T-helper 17 cell (primary cell): ENCODE measurements at regions not wholly inside any gene's neighbourhood (a gene's known extent, or its start where the extent isn't known, plus 50 kb on each side); places are given as distances from the start of the nearest gene placed in this dataset.

Experiments used
- ATAC-seq: fragments of 150-1000 bp; cut with Tn5 transposase; 2 replicates; pipeline ENCODE4 v1.10.0; 2021; ENCODE audit warnings: mild to moderate bottlenecking, moderate library complexity
- DNase-seq, 3 donors: peaks; one replicate each; pipeline versions ENCODE4 v3.0.0 to v3.0.0-alpha.2; 2020 to 2021
- H3K9me3 ChIP-seq: one replicate; pipeline ENCODE4 v1.7.0; 2013; ENCODE audit warnings: low read length, mild to moderate bottlenecking; ENCODE audit not compliant: control insufficient read depth, poor library complexity, severe bottlenecking
- H3K27ac Mint-ChIP-seq: one replicate; pipeline ENCODE4 v1.8.0; 2022; ENCODE audit warnings: mild to moderate bottlenecking, moderate library complexity, mixed read lengths
- H3K27me3 Mint-ChIP-seq: one replicate; pipeline ENCODE4 v1.8.0; 2022; ENCODE audit warnings: mixed read lengths
- H3K36me3 Mint-ChIP-seq: one replicate; pipeline ENCODE4 v1.8.0; 2022; ENCODE audit warnings: low read depth, mixed read lengths
- H3K4me1 Mint-ChIP-seq: one replicate; pipeline ENCODE4 v1.8.0; 2022; ENCODE audit warnings: mild to moderate bottlenecking, mixed read lengths
- H3K4me3 Mint-ChIP-seq: one replicate; pipeline ENCODE4 v1.8.0; 2022; ENCODE audit warnings: mild to moderate bottlenecking, moderate library complexity, mixed read lengths

DNA sequence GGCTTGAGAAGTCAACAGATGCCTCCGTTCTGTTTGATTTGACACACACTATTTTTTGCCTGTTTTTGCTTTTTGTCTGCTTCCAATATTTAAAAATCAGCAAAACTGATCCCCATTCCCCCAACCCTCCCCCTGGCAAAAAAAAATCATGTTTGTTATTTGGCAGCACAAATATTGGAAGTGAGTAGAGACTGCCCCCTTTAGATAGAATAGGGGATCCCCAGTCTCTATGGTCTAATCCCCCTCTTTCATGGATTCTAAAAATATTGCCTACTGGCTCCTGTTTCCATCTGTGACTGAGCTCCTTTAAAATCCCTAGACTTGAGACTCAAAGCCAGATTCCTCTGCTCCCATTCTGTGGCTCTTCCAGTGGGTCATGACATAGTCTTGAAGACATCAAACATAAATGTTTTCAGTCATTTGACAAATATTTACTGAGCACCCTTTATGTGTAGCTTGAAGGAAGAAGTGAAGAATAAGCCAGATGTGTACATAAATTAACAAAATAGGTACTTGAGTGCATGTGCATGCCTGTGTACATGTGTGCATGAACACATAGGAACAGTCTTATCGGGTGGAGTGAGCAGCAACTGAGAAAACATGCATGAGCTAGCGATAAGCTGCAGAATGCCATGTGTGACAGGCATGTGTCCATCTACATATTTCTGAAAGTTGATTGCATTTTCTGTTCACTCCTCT is 101.2 kb downstream of the SALL1 start:
- DNase-seq (no peak), ATAC-seq (no peak)
- H3K27ac Mint-ChIP-seq: no peak overlapping the region
- peaks cover 15% of the 10 kb centered on the region for H3K27me3 Mint-ChIP-seq
- H3K9me3 ChIP-seq: no peaks in the 10 kb centered on the region
- H3K4me1 Mint-ChIP-seq: peaks cover 2% of the 10 kb centered on the region
- no peak overlapping the region for H3K4me3 Mint-ChIP-seq
- H3K36me3 Mint-ChIP-seq: peaks cover 2% of the 10 kb centered on the region

DNA sequence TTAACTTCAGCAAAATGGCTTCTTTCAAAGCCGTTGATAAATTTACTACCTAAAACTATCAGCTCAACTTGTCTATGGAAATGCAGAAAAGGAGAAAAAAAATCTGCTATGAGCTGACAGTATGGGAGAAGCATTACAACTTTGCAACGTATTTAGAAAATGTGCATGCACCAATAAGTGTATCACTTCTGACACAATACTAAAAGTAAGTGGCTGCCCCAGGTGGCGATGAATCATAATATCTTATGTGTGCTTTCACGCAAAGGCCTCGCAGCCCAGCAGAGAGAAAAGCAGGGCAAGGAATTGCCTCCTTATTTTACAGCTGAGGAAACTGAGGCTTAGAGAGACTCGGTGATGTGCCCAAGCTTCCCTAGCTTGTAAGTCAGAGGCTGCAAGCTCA is 101.8 kb downstream of the SALL1 start:
- no peaks in the 10 kb centered on the region for H3K9me3 ChIP-seq
- no peak for ATAC-seq
- H3K27me3 Mint-ChIP-seq: peaks cover 19% of the 10 kb centered on the region
- H3K27ac Mint-ChIP-seq: no peak overlapping the region
- peaks cover 2% of the 10 kb centered on the region for H3K4me1 Mint-ChIP-seq
- H3K4me3 Mint-ChIP-seq: no peak overlapping the region
- H3K36me3 Mint-ChIP-seq: peaks cover 2% of the 10 kb centered on the region
- DNase-seq: no peak

DNA sequence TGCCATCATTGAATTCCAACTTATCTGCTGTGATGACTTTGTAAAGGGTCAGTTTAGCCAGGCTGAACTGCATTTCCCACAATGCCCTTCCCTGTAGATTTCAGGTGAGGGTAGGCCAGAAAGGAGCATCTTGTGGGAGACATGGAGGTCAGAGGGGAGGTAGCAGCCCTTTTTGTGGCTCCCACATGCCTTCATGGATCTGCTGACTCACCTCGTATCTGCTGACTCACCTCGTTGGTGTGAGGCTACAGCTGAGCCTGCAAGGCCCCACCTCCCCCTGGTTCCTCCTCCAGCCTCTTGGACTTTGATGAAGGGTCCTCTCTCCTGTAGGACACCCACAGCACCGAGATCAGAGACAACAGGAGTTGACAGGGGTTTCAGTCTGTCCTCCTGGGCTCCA is 102.5 kb downstream of the SALL1 start:
- ATAC-seq: no peak
- Mint-ChIP-seq H3K36me3 (no peaks in the 10 kb centered on the region), H3K4me3 (no peak overlapping the region), H3K27ac (no peak overlapping the region), H3K4me1 (peaks cover 2% of the 10 kb centered on the region), H3K27me3 (peaks cover 25% of the 10 kb centered on the region)
- H3K9me3 ChIP-seq: no peaks in the 10 kb centered on the region
- no peak for DNase-seq

DNA sequence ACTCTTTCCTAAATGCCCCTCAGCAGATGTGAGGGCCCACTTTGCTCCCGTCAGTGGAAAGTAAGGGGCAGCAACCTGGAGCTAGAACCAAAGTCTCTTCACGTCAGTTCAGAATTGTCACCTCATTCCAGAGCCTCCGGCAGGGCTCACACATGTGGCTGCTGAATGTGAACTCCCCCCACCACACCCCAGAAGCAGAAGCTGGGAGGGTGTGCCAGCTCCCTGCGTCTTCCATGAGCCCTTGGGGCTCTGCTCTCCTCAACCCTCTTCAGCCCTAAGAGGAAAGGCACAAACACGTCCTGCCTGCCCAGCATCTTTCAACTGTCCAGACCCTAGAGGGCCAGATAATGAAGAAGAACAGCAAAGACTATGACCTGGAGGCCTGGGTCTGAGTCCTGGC is 105.3 kb downstream of the SALL1 start:
- peaks cover 35% of the 10 kb centered on the region for H3K27me3 Mint-ChIP-seq
- no peak for ATAC-seq
- DNase-seq: no peak
- H3K27ac Mint-ChIP-seq: no peak overlapping the region
- H3K36me3 Mint-ChIP-seq: no peaks in the 10 kb centered on the region
- no peaks in the 10 kb centered on the region for H3K9me3 ChIP-seq
- no peak overlapping the region for H3K4me3 Mint-ChIP-seq
- peaks cover 2% of the 10 kb centered on the region for H3K4me1 Mint-ChIP-seq

DNA sequence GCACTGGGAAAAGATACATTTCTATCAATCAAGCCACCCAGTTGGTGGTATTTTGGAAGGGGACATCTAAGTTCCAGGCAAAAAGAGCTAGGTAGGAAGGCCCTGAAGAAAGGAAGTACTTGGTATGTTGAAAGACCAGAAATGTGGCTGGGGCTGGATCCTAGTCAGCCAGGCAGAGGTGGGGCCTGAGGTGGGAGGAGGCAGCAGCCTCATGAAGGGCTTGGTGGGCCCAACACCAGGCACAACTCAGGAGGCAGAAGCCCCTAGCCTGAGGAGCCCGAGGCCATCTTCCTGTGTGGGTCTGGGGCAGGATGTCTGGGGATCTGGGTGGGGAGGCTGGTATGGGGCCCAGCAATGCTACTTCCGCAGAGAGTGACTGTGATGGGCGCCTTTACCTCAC is 105.9 kb downstream of the SALL1 start:
- H3K4me1 Mint-ChIP-seq: peaks cover 2% of the 10 kb centered on the region
- H3K27ac Mint-ChIP-seq: no peak overlapping the region
- DNase-seq (no peak), ATAC-seq (no peak)
- no peaks in the 10 kb centered on the region for H3K9me3 ChIP-seq
- H3K4me3 Mint-ChIP-seq: no peak overlapping the region
- no peaks in the 10 kb centered on the region for H3K36me3 Mint-ChIP-seq
- peaks cover 37% of the 10 kb centered on the region for H3K27me3 Mint-ChIP-seq

DNA sequence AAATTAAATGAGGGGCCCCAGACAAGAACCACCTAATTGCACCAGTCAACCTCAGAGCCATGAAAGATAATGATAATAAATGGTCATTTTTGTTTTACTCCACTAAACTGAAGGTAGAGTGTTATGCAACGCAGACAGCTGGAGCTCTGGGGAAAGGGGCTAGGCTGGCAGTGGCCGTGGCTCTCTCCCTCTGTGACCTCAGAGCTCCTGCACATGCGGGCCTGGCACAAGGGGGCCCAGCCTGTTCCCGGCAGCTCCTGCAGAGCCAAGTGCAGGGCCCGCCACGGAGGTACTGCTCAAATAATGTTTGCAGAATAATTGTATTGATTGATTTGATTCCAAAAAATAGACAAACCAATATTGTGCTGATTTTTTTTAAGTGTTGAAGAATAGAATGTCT is 109.5 kb downstream of the SALL1 start:
- H3K4me1 Mint-ChIP-seq: no peaks in the 10 kb centered on the region
- H3K9me3 ChIP-seq: no peaks in the 10 kb centered on the region
- ATAC-seq (no peak), DNase-seq (no peak)
- no peaks in the 10 kb centered on the region for H3K36me3 Mint-ChIP-seq
- H3K27me3 Mint-ChIP-seq: peaks cover 46% of the 10 kb centered on the region
- H3K4me3 Mint-ChIP-seq: no peak overlapping the region
- H3K27ac Mint-ChIP-seq: no peak overlapping the region

DNA sequence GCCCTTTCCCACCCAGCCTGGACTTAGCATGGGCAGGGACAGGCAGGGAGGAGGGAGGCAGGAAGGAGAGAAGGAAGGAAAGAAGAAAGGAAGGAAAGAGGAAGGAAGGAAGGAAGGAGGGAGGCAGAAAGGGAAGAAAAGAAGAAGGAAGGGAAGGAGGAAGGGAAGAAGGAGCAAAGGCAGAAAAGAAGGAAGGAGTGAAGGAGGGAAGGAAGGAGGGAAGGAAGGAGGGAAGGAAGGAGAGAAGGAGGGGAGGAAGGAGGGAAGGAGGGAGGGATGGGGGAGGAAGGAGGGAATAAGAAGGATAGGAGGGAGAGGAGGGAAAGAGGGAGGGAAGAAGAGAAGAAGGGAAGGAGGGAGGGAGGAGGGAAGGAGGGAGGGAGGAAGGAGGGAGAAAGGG is 110.4 kb downstream of the SALL1 start:
- Mint-ChIP-seq H3K27me3 (peaks cover 46% of the 10 kb centered on the region), H3K27ac (no peak overlapping the region), H3K4me3 (no peak overlapping the region), H3K4me1 (no peaks in the 10 kb centered on the region), H3K36me3 (no peaks in the 10 kb centered on the region)
- ATAC-seq (no peak), DNase-seq (no peak)
- H3K9me3 ChIP-seq: no peaks in the 10 kb centered on the region

DNA sequence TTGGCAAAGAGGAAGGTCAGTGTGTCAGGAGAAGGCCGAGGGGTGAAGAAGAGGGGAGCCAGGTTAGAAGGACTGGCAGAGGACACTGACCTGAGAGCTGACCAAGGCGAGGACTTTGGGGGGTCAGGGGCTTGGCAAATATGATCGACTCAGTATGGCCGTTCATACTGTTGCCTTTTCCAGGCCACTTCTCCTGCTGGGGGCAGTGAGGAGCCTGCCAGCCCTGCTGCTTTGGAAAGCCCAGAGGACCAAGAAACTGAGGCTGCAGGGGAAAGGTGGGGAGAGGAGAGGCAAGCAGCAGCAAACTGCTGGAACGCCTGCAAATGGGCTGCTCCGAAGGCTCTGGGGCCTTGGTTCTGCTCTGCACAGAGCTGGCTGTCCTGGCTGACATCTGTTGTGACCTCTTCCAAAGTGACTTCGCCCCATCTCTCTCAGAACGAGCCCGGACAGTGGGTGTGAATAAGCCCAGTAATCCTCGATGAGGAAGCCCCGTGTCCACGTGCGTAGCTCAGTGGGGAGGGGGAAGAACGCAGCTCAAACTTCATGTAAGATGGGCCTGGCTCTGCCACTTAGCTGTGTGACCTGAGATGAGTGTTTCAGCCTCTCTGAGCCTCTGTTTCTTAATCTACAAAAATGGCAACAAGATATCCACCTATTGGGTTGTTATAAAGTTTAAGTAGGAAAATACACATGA is 111.3 kb downstream of the SALL1 start:
- H3K27me3 Mint-ChIP-seq: peaks cover 42% of the 10 kb centered on the region
- H3K4me1 Mint-ChIP-seq: no peaks in the 10 kb centered on the region
- H3K36me3 Mint-ChIP-seq: no peaks in the 10 kb centered on the region
- no peaks in the 10 kb centered on the region for H3K9me3 ChIP-seq
- DNase-seq (no peak), ATAC-seq (no peak)
- H3K4me3 Mint-ChIP-seq: no peak overlapping the region
- H3K27ac Mint-ChIP-seq: no peak overlapping the region

DNA sequence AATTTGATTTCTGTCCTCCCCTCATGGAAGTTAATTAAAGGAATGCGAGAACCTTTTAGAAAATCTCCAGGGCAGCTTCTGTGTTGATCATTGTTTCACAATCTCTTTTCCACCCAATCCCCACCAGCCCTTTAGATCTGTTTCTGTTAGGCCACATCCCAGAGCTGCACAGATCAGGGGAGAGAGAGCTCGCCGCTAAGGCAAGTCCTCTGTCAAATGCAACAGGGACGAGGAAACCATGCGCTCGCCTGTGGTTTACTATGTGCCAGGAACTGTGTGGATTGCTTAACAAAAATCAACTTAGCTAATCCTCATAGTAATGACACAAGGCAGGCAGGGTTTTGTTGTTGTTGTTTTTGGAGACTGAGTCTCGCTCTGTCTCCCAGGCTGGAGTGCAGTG is 115.4 kb downstream of the SALL1 start:
- Mint-ChIP-seq H3K27ac (no peak overlapping the region), H3K27me3 (peaks cover 30% of the 10 kb centered on the region), H3K4me1 (no peaks in the 10 kb centered on the region), H3K36me3 (no peaks in the 10 kb centered on the region), H3K4me3 (no peak overlapping the region)
- DNase-seq: no peak
- H3K9me3 ChIP-seq: no peaks in the 10 kb centered on the region
- no peak for ATAC-seq

DNA sequence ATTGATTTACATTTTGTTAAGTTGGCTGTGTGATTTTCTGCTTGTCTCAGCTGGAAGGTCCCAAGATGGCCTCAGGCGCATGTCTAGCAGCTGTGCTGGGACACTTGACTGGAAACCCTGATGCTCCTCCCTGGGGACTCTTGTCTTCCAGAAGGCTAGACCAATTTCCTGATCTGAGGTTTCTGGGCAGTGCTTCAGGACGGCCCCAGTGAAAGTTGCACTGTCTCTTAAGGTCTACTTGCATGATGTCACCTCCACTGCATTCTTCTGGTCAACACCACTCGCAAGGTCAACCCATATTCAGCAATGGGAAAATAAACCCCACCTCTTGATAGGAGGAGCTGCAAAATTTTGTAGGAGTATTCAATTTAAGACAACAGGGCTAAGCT is 116.0 kb downstream of the SALL1 start:
- H3K9me3 ChIP-seq: no peaks in the 10 kb centered on the region
- H3K4me1 Mint-ChIP-seq: no peaks in the 10 kb centered on the region
- no peak overlapping the region for H3K4me3 Mint-ChIP-seq
- ATAC-seq (no peak), DNase-seq (no peak)
- peaks cover 27% of the 10 kb centered on the region for H3K27me3 Mint-ChIP-seq
- no peaks in the 10 kb centered on the region for H3K36me3 Mint-ChIP-seq
- H3K27ac Mint-ChIP-seq: no peak overlapping the region

DNA sequence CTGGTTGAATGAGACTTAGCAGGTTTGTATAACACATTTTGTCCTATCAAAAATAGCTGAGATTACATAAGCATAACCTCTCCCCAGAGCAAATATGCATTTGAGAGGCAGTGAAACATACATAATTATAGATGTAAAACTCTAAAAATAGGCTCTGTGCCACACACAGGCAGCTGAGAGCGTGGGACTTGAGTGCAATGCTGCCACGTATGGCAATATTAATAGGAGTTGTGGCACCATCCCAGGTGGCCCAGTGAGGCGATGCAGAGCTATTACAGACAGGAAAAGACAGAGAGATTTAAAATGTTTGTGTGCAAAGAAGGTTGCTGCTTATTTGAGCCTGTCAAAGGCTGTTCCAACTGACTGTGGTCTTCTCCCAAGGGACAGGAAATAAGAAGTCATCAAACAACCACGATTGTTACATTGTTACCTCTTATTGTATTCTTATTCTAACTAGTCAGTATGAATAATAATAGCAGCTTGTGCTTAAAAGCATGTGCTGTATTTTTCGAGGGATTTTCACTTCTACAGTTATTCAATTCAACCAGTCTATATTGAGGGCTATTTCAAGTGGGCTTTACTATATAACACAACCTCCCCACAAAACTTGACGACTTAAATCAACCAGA is 116.5 kb downstream of the SALL1 start:
- Mint-ChIP-seq H3K27ac (no peak overlapping the region), H3K4me1 (no peaks in the 10 kb centered on the region), H3K27me3 (peaks cover 23% of the 10 kb centered on the region), H3K36me3 (no peaks in the 10 kb centered on the region), H3K4me3 (no peak overlapping the region)
- no peak for ATAC-seq
- DNase-seq: no peak
- H3K9me3 ChIP-seq: no peaks in the 10 kb centered on the region

DNA sequence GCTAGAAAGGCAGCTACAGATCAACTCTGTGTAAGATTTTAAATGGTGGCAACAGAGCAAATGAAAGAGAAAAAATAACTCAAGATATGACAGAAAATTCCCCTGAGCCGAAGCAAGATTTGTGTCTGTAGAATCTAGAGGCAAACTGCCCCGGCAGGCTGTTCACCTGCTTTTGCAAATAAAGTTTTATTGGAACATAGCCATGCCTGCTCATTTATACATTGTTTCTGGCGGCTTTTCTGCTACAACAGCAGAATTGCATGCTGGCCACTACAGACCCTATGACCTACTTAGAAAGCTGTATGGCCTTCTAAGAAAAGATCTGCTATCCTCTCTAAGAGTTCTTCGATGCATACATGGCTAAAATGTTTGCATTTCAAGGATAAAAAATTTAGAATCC is 119.5 kb downstream of the SALL1 start:
- DNase-seq (no peak), ATAC-seq (no peak)
- H3K4me1 Mint-ChIP-seq: no peaks in the 10 kb centered on the region
- no peak overlapping the region for H3K4me3 Mint-ChIP-seq
- peaks cover 8% of the 10 kb centered on the region for H3K27me3 Mint-ChIP-seq
- H3K9me3 ChIP-seq: no peaks in the 10 kb centered on the region
- no peak overlapping the region for H3K27ac Mint-ChIP-seq
- no peaks in the 10 kb centered on the region for H3K36me3 Mint-ChIP-seq

DNA sequence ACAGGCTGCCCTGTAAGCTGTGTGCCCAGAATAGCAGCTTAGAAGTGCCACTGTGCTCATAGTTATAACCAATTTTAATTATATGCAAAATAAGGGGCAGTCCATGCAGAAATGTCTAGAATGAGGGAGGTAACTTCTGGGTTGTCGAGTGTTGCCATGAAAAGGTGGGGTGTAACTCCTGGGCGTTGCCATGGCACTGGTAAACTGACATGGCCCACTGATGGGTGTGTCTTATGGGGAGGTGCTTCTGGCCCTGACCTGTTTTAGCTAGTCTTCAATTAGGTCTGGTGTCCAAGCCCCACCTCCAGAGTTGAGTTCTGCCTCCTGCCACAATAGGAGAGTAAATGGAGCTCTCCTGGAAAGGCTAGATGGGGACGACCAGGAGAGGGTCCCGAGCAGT is 120.6 kb downstream of the SALL1 start:
- H3K9me3 ChIP-seq: no peaks in the 10 kb centered on the region
- DNase-seq (no peak), ATAC-seq (no peak)
- no peak overlapping the region for H3K4me3 Mint-ChIP-seq
- peaks cover 8% of the 10 kb centered on the region for H3K27me3 Mint-ChIP-seq
- no peaks in the 10 kb centered on the region for H3K36me3 Mint-ChIP-seq
- no peak overlapping the region for H3K27ac Mint-ChIP-seq
- H3K4me1 Mint-ChIP-seq: no peaks in the 10 kb centered on the region
